Retina (tissue), 1 donor: ENCODE measurements at regions not wholly inside any gene's neighbourhood (a gene's known extent, or its start where the extent isn't known, plus 50 kb on each side); places are given as distances from the start of the nearest gene placed in this dataset.
"Not testable (repeated sequence)": the region's sequence is repeated elsewhere in the genome, so short reads cannot be mapped to it uniquely, and the experiment has no call there.

Experiments used
- DNase-seq: peaks from one replicate; pipeline ENCODE4 v3.0.0-alpha.2; 2016

DNA sequence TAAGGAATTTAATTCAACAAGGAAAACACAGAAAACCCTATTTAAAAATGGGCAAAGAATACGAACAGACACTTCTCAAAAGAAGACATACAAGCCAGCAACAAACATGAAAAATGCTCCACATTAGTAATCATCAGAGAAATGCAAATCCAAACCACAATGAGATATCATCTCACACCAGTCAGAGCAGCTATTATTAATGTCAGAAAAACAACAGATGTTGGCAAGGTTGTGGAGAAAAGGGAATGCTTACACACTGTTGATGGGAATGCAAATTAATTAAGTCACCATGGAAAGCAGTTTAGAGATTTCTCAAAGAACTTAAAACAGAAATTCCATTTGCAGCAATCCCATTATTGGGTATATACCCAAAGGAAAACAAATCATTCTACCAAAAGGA lies 55.2 kb downstream of the GCC1 start:
- DNase-seq, result no peak

DNA sequence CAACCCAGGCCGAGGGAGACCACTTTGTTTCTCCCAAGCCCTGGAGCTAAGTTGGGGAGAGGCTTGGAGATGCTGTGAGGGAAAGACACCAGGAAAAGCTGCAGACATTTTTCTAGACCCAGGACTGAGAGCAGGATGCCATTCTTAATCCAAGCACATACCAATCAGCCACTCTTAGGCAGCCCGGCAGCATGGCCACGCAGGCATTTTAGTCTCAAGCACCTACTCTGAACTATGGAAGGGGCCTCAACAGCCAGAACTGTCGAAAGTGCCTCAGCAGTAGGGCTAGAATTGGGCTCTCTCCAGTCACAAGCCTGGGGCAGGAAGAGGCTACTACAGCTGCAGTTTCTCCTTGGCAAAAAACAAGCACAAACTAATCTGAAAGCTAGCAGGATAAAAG lies 57.8 kb downstream of the GCC1 start:
- DNase-seq, result no peak

DNA sequence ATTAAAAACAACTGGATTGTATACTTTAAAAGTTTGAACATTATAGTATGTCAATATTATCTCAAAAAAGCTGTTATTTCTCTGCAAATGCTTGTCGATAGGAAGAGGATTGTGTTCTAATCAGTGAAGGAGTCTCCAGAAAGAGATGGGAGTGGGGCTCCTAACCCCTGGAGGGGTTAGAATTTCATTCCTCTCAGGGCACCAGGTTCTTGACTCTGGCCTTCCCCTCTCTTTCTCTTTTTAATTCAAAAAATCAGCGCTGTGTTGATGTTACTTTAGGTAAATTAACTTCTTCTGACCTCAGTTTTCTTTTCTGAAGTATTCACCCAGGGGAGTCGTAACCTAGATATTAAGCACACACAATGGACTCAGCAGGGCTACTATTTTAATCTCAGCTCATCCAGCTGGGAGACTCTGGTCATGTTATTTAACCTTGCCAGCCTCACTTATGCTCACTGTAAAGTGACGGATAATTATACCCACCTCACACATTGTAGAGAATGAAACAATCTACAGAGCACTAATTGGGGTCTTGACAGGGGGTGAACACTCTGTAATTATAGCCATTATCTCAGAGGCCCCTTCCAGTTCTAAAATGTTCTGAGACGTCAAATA lies 59.4 kb downstream of the GCC1 start:
- peak; percentile 76 for DNase-seq

DNA sequence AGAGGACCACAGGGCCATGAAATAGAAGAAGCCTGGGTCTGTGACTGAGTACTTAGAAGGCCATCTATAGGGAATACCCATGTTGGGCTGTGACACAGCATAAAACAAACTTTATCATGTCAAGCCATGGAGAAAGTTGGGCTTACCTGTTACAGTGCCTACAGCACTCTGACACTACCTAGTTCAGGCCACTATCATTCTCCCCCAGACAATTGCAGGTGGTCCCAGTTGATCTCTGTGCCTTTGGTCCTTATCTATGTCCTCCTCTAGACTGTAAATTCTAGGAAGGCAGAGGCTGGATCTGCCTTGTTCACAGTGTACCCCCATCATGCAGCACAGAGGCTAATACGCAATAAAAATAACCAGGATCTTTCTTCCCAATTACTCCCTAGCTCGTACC lies 69.1 kb downstream of the GCC1 start:
- DNase-seq, result no peak

DNA sequence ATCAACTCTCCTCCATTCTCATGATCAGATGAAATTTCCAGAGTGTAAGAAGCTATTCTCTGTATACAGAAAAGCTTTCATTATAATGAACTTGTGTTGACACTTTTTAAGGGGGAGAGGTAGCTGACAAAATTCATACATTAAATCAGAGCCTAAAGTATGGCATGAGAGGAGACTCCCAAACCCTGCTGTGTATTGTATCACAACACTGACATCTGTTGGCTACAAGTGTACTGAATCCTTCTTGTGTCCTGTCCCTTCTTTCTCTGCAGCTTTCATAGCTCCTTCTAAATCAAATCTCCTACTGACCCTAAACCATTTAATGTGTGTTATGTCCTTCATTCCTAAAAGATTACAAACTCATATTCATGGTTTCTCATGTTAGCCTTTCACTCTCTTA lies 70.9 kb downstream of the GCC1 start:
- DNase-seq, result peak; percentile 10

DNA sequence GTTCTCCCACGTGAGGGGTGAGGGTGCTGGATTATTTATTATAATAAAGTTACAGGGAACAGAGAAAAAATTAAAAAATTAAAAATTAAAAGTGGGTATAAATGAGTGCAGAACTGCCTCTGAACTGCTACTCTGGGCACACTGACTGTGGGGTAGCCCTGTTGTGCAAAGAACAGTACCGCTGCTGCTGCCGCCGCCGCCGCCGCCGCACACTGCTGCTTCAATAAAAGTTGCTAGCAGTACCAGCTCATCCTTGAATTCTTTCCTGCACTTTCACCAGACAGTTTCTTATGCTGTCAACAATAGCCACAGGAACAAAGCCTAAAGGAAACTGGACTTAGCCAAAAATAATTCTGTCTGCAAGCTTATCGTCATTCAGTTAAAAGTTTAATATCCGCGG lies 72.1 kb downstream of the GCC1 start:
- DNase-seq, result no peak

DNA sequence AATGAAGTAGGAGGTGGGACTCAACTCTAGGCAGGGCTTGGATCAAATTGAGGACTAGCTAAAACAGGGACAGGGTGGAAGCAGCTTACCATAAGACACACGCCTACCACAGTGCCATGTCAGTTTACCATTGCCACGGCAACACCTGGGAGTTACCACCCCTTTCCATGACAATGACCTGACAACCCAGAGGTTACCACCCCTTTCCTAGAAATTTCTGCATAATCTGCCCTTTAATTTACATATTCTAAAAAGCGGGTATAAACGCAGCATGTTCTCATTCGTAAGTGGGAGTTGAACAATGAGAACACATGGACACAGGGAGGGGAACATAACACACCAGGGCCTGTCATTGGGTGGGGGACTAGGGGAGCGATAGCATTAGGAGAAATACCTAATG lies 72.7 kb downstream of the GCC1 start:
- no peak for DNase-seq

DNA sequence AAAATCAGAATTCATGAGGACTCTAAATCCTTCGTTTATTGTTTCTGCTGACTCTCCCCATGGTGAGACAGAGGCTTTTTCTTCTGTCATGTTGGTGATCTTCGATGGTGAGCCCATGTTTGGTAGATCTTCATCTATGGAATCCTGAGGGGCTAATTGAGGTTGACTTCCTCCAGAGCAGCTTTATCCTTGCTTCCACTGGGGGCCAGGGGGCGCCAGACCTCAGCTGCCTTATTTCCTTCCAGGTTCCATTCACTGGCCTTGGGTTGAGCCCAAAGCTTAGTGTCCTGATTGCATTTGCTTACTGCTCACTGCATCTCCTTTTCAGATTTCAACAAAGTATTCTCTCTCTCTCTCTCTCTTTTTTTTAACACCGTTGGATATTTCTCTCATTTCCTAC lies 80.7 kb downstream of the GCC1 start:
- DNase-seq, result no peak

DNA sequence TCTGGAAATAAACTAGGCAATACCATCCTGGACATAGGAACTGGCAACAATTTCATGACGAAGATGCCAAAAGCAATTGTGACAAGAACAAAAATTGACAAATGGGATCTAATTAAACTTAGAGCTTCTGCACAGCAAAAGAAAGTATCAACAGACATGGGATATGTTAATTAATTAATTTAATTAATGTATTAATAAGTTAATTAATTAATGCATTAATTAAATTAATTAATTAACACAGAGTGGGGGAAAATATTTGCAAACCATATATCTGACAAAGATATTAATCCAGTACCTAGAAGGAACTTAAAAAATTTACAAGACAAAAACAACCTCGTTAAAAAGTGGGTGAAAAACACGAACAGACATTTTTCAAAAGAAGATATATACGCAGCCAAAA lies 83.6 kb downstream of the GCC1 start:
- no peak for DNase-seq

DNA sequence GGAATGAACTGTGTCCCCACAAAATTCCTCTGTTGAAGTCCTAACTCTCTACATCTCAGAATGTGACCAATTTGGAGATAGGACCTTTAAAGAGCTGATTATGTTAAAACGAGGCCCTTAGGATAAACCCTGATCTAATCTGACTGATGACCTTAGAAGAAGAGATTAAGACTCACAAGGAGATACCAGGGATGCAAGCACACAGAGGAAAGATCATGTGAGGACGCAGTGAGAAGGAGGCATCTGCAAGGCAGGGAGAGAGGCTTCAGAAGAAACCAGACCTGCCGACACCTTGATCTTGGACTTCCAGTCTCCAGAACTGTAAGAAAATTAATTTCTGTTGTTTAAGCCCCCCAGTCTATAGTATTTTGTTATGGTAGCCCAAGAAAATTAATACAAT lies 94.9 kb upstream of the ZNF800 start:
- DNase-seq, result no peak

DNA sequence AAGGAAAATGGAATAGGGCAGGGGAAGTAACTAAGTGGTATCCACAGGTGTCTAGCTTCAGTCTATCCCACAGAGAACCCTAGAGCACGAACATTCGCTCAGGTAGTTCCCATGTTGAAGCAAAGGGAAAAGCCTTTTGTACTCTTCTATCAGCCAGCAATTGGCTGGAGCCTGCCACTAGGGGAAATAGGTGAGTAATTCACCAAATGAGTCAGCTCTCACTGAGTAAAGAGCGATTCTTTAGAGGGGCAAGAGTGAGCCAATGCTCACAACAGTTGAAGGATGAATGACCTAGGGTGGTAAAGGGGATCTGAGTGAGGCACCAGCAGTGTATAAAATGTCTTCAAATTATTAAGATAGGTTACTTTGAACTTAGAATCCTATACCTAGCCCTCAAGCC lies 94.1 kb upstream of the ZNF800 start:
- DNase-seq, result no peak

DNA sequence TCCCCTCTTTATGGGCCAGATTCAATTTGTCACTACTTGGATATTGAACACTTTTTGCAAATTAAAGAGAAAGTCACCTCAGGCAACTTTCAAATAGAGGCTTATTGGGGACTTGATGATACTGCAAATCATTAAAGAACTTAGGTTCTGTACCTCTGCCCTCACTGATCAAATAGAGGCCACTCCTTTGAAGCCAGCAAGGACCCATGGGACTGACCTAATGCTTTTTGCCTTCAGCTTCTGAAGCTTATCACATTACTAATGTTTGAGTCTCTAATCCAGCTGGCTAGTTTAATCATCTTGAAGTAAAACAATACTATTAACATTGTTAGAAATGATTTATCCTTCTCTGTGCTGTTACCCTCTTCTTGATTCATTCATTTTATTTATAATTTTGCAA lies 93.0 kb upstream of the ZNF800 start:
- DNase-seq, result no peak

DNA sequence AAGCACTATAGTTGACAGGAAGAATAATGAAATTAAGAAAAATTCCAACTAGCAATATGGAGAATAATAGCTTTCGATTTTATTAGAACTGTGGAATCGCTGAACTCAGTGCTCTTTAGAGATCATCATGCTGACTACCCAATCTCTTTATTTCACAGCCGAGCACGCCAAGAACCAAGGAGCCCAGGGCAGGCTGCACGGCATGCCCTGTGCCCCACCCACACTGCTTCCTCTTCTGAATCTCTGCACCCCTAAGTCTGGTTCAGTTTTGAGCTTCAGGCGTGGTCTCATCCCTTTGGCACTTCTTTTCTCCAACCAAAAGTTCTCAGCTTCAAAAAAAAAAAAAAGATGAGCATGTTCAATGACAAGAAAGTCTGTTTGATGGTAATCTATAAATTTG lies 92.4 kb upstream of the ZNF800 start:
- no peak for DNase-seq

DNA sequence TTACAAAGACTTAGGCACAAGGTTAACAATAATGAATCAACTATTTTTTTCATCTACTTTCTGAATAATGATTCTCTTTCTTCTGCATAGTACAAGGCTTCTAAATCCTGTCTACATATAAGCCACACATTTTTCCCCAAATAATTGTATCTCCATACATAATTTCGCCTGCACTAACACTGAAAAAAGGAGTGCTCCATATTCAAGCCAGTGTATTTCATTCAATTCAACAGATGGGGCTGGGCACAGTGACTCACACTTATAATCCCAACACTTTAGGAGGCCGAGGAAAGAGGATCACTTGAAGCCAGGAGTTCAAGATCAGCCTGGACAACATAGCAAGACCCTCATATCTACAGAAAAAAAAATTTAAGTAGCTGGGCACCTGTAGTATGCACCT lies 86.0 kb upstream of the ZNF800 start:
- DNase-seq, result no peak

DNA sequence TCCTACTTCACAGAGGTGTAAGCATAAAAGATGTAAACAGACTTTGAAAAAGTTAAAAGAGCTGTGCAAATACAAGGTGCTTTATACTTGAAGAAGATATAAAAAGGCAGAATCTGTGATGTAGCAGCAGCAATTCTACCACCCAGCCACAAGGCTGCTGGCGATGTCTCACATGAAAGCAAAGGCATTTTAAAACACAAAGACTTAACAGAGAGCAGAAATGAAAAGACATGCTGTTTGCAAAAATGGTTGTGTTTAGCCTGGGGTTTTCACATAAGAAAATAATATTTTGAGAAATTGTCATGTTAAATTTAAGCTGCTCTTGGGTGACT lies 85.5 kb upstream of the ZNF800 start:
- DNase-seq, result no peak

DNA sequence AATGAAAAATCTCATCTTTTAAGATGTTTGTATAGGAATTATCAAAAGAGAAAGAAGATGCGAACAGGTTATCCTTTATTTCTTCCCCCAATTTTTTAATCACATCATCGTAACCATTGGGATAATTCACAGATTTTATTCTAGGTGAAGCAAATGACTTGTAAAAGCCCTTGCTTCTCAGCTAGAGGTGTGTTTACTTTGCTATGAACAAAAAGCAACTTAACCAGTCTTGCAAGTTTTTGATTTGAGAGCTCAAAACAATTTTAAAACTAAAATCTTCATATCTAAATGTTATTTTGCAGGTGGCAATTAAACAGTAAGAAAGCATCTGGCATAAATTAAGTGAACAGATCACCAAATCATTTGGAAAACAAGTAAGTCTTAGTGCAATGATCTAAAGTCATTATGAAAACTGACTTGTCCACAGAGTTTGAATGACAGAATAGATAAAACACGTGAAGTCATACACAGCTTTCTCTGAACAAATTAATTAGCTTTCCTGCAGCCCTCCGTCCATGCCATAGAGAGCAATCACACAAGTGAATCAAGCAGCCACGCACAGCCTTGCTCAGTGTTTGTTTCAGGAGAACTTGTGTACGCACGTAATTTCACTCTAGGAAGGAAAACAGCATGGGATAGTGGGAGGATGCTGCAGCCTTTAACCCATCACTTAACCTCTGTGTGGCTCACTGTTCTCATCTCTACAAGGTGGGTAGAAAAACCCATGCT lies 85.0 kb upstream of the ZNF800 start:
- no peak for DNase-seq

DNA sequence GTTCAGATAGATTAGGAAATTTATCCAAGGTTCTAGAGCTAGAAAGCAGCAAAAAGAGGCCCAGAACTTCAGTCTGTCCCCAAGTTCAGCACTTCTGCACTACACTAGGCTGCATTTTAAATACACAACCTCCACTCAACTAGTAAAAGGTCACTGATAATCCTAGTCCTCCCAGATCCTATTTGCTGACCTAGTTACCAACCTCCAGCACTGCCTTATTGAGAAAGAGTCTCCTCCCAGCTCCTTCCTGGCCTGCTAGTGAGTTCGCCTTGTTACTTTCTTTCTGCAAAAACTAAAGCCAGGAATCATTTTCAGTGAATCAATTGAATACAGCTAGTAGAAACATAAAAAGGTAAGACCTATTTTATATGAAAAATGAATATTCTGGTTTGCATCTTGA lies 84.1 kb upstream of the ZNF800 start:
- DNase-seq, result no peak

DNA sequence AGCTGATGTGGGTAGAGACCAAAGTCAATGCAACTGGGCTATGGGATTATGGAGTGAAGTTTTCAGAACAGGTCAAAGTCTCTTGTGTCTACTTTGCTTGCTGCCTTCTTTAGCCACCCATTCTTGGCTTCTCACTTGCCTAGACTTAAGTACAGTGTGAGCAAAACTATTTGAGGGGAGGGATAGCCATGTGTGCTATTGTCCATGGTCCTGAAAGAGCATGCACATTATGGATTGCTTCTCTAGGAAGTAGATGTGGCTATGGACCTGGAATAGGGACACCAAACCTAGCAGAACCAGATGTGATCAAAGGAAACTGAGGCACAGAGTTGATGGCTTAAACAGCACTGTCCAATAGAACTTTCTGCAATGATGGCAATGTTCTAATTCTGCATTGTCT lies 81.9 kb upstream of the ZNF800 start:
- no peak for DNase-seq

DNA sequence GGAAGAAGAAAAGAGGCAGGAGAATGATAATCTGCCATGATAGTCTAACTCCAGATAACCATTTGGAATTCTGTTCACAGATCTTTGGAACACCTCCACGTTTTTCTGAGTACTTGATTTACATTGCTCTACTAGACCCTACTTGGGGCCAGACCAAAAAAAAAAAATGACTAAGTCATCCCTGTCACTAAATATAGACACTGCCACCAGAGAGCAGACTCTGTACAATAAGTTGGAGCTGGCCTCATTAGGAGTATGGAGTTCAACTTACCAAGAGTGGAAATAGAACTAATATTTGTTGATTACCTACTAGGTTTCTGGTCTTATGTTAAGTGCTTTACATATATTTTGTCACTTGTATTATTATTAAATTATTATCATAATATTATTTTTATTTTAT lies 80.9 kb upstream of the ZNF800 start:
- no peak for DNase-seq

DNA sequence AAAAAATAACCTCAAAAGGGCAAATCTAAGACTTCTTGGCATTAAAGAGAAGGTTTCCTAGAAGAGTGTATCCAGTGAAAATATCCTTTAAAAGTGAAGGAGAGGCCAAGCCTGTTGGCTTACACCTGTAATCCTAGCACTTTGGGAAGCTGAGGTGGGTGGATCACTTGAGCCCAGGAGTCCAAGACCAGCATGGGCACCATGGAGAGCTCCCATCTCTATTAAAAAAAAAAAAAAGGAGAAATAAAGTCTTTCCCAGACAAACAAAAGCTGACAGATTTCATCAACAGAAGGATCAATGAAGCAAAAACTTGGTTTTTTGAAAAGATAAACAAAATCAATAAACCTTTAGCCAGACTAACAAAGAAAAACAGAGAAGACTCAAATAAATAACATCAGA lies 67.6 kb upstream of the ZNF800 start:
- DNase-seq, result no peak

DNA sequence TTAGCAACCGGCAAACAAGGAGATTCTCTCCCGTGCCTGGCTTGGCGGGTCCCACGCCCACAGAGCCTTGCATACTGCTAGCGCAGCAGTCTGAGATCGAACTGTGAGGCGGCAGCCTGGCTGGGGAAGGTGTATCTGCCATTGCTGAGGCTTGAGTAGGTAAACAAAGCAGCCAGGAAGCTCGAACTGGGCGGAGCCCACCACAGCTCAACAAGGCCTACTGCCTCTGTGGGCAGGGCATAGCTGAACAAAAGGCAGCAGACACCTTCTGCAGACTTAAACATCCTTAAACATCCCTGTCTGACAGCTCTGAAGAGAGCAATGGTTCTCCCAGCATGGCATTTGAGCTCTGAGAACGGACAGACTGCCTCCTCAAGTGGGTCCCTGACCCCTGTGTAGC lies 58.8 kb upstream of the ZNF800 start:
- not testable (repeated sequence) for DNase-seq

DNA sequence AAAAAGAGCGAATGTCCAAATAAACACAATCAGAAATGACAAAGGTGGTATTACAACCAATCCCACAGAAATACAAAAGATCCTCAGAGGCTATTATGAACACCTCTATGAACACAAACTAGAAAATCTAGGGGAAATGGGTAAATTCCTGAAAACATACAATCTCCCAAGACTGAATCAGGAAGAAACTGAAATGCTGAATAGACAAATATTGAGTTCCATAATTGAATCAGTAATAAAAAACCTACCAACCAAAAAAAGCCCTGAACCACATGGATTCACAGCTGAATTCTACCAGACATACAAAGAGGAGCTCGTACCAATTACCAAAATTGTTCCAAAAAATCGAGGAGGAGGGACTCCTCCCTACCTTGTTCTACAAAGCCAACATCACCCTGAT lies 56.1 kb upstream of the ZNF800 start:
- no peak for DNase-seq

DNA sequence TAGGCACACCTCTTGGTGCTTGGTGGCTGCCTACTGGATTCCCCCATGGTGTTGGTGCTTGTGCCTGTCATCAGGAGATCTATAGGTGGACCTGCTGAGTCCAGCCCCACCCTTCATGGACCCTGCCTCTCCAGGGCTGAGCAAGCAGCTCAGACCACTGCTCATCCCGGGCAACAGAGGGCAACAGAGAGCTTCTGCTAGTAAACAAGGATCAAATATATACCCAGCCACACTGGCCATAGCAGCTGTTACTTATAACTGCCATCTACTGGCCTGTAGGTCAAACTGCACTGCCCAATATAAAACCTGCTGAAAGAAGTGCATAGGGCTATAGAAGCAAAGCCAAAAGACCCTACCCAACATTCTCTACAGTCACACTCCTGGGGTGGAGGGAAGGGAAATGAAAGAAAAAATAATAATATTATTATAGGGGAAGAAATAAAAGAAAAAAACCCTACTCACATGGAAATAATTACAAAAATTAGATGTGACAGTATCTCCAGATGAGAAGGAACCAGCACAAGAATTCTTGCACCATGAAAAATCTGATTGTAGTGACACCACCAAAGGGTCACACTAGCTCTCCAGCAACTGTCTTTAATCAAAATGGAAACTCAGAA lies 54.9 kb upstream of the ZNF800 start:
- no peak for DNase-seq

DNA sequence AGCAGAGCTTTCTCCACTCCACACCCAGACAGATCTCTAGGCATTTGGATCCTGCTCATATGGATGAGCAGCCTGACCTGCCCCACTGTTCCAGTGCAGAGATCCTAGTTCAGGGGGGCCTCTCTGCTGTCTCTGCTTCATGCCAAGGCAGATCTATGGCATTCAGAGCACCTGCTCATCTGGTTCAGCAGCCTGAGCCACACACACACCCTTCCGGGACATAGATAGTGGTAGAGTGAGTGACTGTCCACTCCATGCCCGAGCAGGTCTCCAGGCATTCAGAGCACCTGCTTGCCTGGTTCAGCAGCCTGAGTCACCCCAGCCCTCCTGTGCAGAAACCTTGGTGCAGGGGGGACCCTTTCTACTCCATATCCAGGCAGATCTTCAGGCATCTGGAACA lies 54.3 kb upstream of the ZNF800 start:
- no peak for DNase-seq
